ENCODE measurements at regions not wholly inside any gene's neighbourhood (a gene's known extent, or its start where the extent isn't known, plus 50 kb on each side); places are given as distances from the start of the nearest gene placed in this dataset.

DNA sequence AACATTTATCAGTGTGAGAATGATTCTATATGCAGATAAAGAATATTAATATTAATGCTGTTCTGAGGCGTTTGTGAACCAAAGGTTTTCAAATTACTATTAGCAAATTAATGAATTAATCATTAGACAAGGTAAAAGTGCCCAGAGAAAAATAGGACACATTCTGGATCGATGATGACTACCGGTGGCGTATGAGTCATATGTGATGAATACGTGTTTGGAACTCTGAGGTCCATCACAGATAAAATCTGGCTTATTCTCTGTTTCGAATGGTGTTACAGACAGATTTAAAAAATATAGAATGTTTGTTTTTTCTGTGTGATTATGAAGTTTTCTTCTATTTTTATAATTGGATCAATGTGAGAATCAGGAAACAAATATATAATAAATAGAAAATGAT is 79.2 kb upstream of the RTL1 start:
- Histone ChIP-seq H3K27me3 (no peaks in the 10 kb centered on the region), H3K4me1 (no peaks in the 10 kb centered on the region), H3K27ac (no peak overlapping the region), H3K9me3 (no peaks in the 10 kb centered on the region), H3K36me3 (no peaks in the 10 kb centered on the region), H3K4me3 (no peak overlapping the region)
- TF ChIP-seq, protein P1, sequence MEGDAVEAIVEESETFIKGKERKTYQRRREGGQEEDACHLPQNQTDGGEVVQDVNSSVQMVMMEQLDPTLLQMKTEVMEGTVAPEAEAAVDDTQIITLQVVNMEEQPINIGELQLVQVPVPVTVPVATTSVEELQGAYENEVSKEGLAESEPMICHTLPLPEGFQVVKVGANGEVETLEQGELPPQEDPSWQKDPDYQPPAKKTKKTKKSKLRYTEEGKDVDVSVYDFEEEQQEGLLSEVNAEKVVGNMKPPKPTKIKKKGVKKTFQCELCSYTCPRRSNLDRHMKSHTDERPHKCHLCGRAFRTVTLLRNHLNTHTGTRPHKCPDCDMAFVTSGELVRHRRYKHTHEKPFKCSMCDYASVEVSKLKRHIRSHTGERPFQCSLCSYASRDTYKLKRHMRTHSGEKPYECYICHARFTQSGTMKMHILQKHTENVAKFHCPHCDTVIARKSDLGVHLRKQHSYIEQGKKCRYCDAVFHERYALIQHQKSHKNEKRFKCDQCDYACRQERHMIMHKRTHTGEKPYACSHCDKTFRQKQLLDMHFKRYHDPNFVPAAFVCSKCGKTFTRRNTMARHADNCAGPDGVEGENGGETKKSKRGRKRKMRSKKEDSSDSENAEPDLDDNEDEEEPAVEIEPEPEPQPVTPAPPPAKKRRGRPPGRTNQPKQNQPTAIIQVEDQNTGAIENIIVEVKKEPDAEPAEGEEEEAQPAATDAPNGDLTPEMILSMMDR (IDR thresholded peaks at IDR 0.05): no peak
- DNase-seq (ENCODE audit: low spot score): no peak

DNA sequence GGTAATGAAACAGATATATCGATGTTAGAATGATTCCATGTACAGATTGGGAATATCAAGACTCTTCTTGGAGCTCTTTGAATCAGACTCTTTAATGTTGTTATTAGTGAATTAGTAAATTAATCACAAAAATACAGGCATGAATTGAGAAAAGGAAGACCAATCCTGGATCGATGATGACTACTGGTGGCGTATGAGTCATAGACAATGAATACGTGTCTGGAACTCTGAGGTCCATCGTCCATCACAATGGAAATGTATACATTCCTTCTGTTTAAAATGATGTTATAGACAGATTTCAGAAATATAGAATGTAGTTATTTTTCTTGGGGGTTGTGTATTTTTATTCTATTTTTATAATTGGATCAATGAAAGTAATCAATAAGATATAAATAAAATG is 80.2 kb upstream of the RTL1 start:
- H3K36me3 ChIP-seq: no peaks in the 10 kb centered on the region
- no peaks in the 10 kb centered on the region for H3K9me3 ChIP-seq
- H3K4me1 ChIP-seq: no peaks in the 10 kb centered on the region
- no peaks in the 10 kb centered on the region for H3K27me3 ChIP-seq
- no peak overlapping the region for H3K4me3 ChIP-seq
- H3K27ac ChIP-seq: no peak overlapping the region
- TF ChIP-seq, protein P1 (IDR thresholded peaks at IDR 0.05): no peak
- no peak for DNase-seq (ENCODE audit: low spot score)

DNA sequence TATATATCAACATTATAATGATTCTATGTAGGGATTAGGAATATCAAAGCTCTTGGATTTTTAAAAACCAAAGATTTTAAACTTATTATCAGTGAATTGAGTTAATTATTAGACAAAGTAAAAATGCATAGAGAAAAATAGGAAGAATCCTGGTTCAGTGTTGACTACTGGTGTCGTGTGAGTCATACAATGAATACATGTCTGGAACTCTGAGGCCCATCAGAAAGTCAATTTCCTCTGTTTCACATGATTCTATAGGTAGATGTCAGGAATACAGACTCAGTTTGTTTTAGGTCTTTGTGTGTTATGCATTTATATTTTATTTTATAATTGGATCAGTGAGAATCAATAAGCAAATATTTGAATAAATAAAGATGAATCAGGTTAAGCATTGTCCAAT is 84.5 kb upstream of the RTL1 start:
- TF ChIP-seq, protein P1 (IDR thresholded peaks at IDR 0.05): no peak

DNA sequence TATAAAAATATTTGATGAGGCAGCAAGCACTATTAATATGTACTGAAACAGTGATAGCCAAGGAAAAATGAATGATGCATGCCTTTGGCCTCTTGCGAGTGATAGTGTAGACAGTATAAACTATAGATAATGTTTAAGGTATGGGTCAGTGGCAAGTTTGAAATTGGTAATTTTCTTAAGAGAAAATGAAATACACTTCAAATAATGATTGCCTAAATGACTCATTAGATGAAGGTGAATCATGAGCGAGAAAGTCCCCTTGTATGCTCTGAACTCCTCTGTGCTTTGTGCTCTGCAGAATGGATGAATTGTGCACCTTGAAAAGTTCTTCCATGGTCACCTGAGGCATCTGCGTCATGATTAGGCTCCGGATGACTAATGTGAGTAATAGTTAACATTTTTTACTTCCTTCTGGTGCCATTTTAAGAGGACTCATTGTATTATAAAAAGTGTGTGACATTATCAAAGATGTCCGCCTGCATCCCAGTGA is 84.9 kb upstream of the RTL1 start:
- Histone ChIP-seq H3K4me3 (no peak overlapping the region), H3K27me3 (no peaks in the 10 kb centered on the region), H3K27ac (no peak overlapping the region), H3K4me1 (no peaks in the 10 kb centered on the region), H3K36me3 (no peaks in the 10 kb centered on the region), H3K9me3 (no peaks in the 10 kb centered on the region)
- DNase-seq (ENCODE audit: low spot score): no peak
- TF ChIP-seq, protein P1 (IDR thresholded peaks at IDR 0.05): no peak

More for the DNA sequence above, 84.5 kb upstream of the RTL1 start:
- H3K36me3 ChIP-seq: no peaks in the 10 kb centered on the region
- H3K9me3 ChIP-seq: no peaks in the 10 kb centered on the region
- H3K4me1 ChIP-seq: no peaks in the 10 kb centered on the region
- no peak for DNase-seq (ENCODE audit: low spot score)
- H3K27ac ChIP-seq: no peak overlapping the region
- H3K27me3 ChIP-seq: no peaks in the 10 kb centered on the region
- no peak overlapping the region for H3K4me3 ChIP-seq

- TF ChIP-seq, protein P1 (IDR thresholded peaks at IDR 0.05): no peak
- H3K27ac ChIP-seq: no peak overlapping the region
- no peak overlapping the region for H3K4me3 ChIP-seq
- H3K9me3 ChIP-seq: no peaks in the 10 kb centered on the region
- no peaks in the 10 kb centered on the region for H3K36me3 ChIP-seq
- H3K4me1 ChIP-seq: no peaks in the 10 kb centered on the region
- DNase-seq (ENCODE audit: low spot score): no peak
- no peaks in the 10 kb centered on the region for H3K27me3 ChIP-seq
Observed at GRCh38 chr14:100988956-100989355, 85.4 kb upstream of the RTL1 start.

DNA sequence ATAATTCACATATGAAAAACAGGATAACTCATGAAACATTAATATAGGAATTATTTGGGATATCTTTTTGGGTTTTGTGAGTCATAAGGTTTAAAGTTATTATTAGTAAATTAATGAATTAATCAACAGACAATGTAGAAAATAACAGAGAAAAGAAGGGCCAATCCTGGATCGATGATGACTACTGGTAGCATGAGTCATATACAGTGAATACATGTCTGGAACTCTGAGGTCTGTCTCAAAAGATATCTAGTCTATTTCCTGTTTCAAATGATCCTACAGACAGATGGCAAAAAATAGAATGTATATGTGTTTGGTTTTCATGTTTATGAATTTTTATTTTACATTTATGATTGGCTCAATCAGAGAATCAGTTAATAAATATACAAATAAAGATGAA is 86.4 kb upstream of the RTL1 start:
- no peaks in the 10 kb centered on the region for H3K4me1 ChIP-seq
- DNase-seq (ENCODE audit: low spot score): no peak
- TF ChIP-seq, protein P1 (IDR thresholded peaks at IDR 0.05): no peak
- no peaks in the 10 kb centered on the region for H3K9me3 ChIP-seq
- no peak overlapping the region for H3K27ac ChIP-seq
- H3K4me3 ChIP-seq: no peak overlapping the region
- no peaks in the 10 kb centered on the region for H3K36me3 ChIP-seq
- no peaks in the 10 kb centered on the region for H3K27me3 ChIP-seq

All from right atrium auricular region (tissue), 2 donors.